H1 (cell line): ENCODE measurements at regions not wholly inside any gene's neighbourhood (a gene's known extent, or its start where the extent isn't known, plus 50 kb on each side); places are given as distances from the start of the nearest gene placed in this dataset.

Experiments used
- CTCF ChIA-PET: fragments of 300-600 bp; sonication (Branson Sonifier 250); formaldehyde crosslinking; loops from one replicate; lab custom pipeline; 2021; ENCODE audit not compliant: partially characterized antibody; lab: Charles Lee
- POLR2A ChIA-PET: fragments of 300-600 bp; sonication (Branson Sonifier 250); formaldehyde crosslinking; loops from one replicate; lab custom pipeline; 2021; ENCODE audit warnings: inconsistent platforms; ENCODE audit not compliant: partially characterized antibody; lab: Charles Lee
- DNase-seq, 2 experiments: peaks; one replicate each; pipeline versions ENCODE4 v3.0.0 to v3.0.0-alpha.2; 2010 to 2022; ENCODE audit warnings: low spot score in 2 of 2, low read depth in 1 of 2, mixed read lengths in 1 of 2
- FAIRE-seq: peaks from 2 replicates; lab custom pipeline; 2011; peaks lifted over from hg19 to GRCh38; lab: Jason Lieb, UNC
- H2AFZ ChIP-seq: 2 replicates; pipeline ENCODE4 v1.8.1; 2012; ENCODE audit warnings: low read length, inconsistent platforms
- H2AK5ac ChIP-seq: 2 replicates; pipeline ENCODE4 v1.6.1; 2013; ENCODE audit warnings: low read depth, low read length
- H2BK120ac ChIP-seq: replicated peaks from 2 replicates; pipeline ENCODE3; 2013; ENCODE audit warnings: low read depth, low read length, inconsistent platforms
- H2BK12ac ChIP-seq: 2 replicates; pipeline ENCODE4 v1.6.1; 2013; ENCODE audit warnings: low read depth, low read length
- H2BK15ac ChIP-seq: 2 replicates; pipeline ENCODE4 v1.6.1; 2013; ENCODE audit warnings: low read length
- H2BK20ac ChIP-seq: 2 replicates; pipeline ENCODE4 v1.6.1; 2013; ENCODE audit warnings: low read length
- H2BK5ac ChIP-seq: 2 replicates; pipeline ENCODE4 v1.6.1; 2013; ENCODE audit warnings: low read depth, low read length
- H3K14ac ChIP-seq: 2 replicates; pipeline ENCODE4 v1.6.1; 2013; ENCODE audit warnings: inconsistent platforms; ENCODE audit not compliant: insufficient read length
- H3K18ac ChIP-seq: 2 replicates; pipeline ENCODE4 v1.6.1; 2013; ENCODE audit warnings: low read length; ENCODE audit errors: extremely low read depth
- H3K23ac ChIP-seq: 2 replicates; pipeline ENCODE4 v1.6.1; 2013; ENCODE audit warnings: inconsistent platforms; ENCODE audit not compliant: insufficient read length
- H3K23me2 ChIP-seq: 2 replicates; pipeline ENCODE4 v1.6.1; 2013; ENCODE audit warnings: low read depth, low read length
- H3K27ac ChIP-seq: 2 replicates; pipeline ENCODE4 v1.6.1; 2011; ENCODE audit warnings: low read depth, low read length, inconsistent platforms
- H3K27me3 ChIP-seq, 4 experiments: replicated peaks in 1 of 4; 1 replicate in 1 of 4; 2 replicates in 3 of 4; pipeline versions ENCODE4 v1.6.1 to v1.8.1; 2011 to 2013; ENCODE audit warnings: low read length in 3 of 4, mild to moderate bottlenecking in 3 of 4, inconsistent platforms in 2 of 4, mixed read lengths in 2 of 4, moderate library complexity in 1 of 4; ENCODE audit not compliant: control insufficient read depth in 3 of 4, insufficient read depth in 3 of 4; ENCODE audit errors: extremely low read depth in 1 of 4
- H3K36me3 ChIP-seq, 4 experiments: 2 replicates each; pipeline versions ENCODE4 v1.6.1 to v1.8.1; 2011 to 2013; ENCODE audit warnings: mild to moderate bottlenecking in 4 of 4, low read length in 3 of 4, moderate library complexity in 2 of 4, control low read depth in 1 of 4, inconsistent platforms in 1 of 4; ENCODE audit not compliant: insufficient read depth in 4 of 4, control insufficient read depth in 2 of 4
- H3K4ac ChIP-seq: replicated peaks from 2 replicates; pipeline ENCODE3; 2013; ENCODE audit warnings: low read length, low read depth, mixed read lengths, inconsistent platforms; ENCODE audit not compliant: insufficient read length
- H3K4me1 ChIP-seq, 4 experiments: replicated peaks in 1 of 4; 1 replicate in 1 of 4; 2 replicates in 3 of 4; pipeline versions ENCODE4 v1.6.1 to v1.8.1; 2011 to 2013; ENCODE audit warnings: low read length in 3 of 4, inconsistent platforms in 2 of 4, mixed read lengths in 1 of 4; ENCODE audit not compliant: insufficient read depth in 4 of 4, control insufficient read depth in 3 of 4
- H3K4me2 ChIP-seq, 2 experiments: 2 replicates each; pipeline versions ENCODE4 v1.6.1 to v1.8.1; 2011 to 2013; ENCODE audit warnings: low read depth in 2 of 2, low read length in 2 of 2, control low read depth in 1 of 2, inconsistent platforms in 1 of 2, mild to moderate bottlenecking in 1 of 2; ENCODE audit not compliant: insufficient read depth in 1 of 2
- H3K4me3 ChIP-seq, 4 experiments: fragments of 200-600, 300-600 bp in 1 of 4; sonication (generic), shearing (Covaris generic), sonication (Bioruptor Twin) in 1 of 4; 2 replicates each; pipeline versions ENCODE4 v1.5.1 to v1.8.1; 2011 to 2016; ENCODE audit warnings: low read length in 4 of 4, low read depth in 3 of 4, control low read depth in 2 of 4, inconsistent platforms in 2 of 4, mild to moderate bottlenecking in 2 of 4, mixed read lengths in 1 of 4, moderate library complexity in 1 of 4; ENCODE audit not compliant: insufficient read depth in 2 of 4; ENCODE audit errors: extremely low read depth in 1 of 4
- H3K56ac ChIP-seq: replicated peaks from 2 replicates; pipeline ENCODE3; 2013; ENCODE audit warnings: low read depth, mild to moderate bottlenecking, mixed read lengths, low read length, inconsistent platforms; ENCODE audit not compliant: insufficient read length
- H3K79me1 ChIP-seq: 2 replicates; pipeline ENCODE4 v1.6.1; 2013; ENCODE audit warnings: low read depth, low read length, control low read depth
- H3K79me2 ChIP-seq, 2 experiments: 2 replicates each; pipeline versions ENCODE4 v1.6.1 to v1.8.1; 2012 to 2013; ENCODE audit warnings: low read length in 2 of 2, mild to moderate bottlenecking in 2 of 2, inconsistent platforms in 1 of 2; ENCODE audit not compliant: insufficient read depth in 2 of 2, control insufficient read depth in 1 of 2
- H3K9ac ChIP-seq, 4 experiments: replicated peaks in 1 of 4; 1 replicate in 1 of 4; 2 replicates in 3 of 4; pipeline versions ENCODE4 v1.6.1 to v1.8.1; 2011 to 2013; ENCODE audit warnings: low read depth in 3 of 4, low read length in 3 of 4, control low read depth in 2 of 4, mild to moderate bottlenecking in 2 of 4, moderate library complexity in 2 of 4, inconsistent platforms in 1 of 4; ENCODE audit errors: extremely low read depth in 1 of 4
- H3K9me3 ChIP-seq, 2 experiments: 2 replicates each; pipeline versions ENCODE4 v1.6.1 to v1.8.1; 2012 to 2013; ENCODE audit warnings: mild to moderate bottlenecking in 2 of 2, moderate library complexity in 2 of 2, control low read depth in 1 of 2, inconsistent platforms in 1 of 2, low read depth in 1 of 2, low read length in 1 of 2, mixed read lengths in 1 of 2; ENCODE audit not compliant: insufficient read depth in 2 of 2
- H4K20me1 ChIP-seq, 2 experiments: replicated peaks in 1 of 2; 2 replicates each; pipeline versions ENCODE3 to v1.8.1; 2011 to 2013; ENCODE audit warnings: inconsistent platforms in 2 of 2, low read length in 2 of 2, mild to moderate bottlenecking in 1 of 2; ENCODE audit not compliant: insufficient read depth in 2 of 2, control insufficient read depth in 1 of 2
- H4K5ac ChIP-seq: 2 replicates; pipeline ENCODE4 v1.6.1; 2013; ENCODE audit warnings: low read length, low read depth, mixed read lengths, inconsistent platforms; ENCODE audit not compliant: insufficient read length
- H4K8ac ChIP-seq: 2 replicates; pipeline ENCODE4 v1.8.0; 2013; ENCODE audit warnings: mild to moderate bottlenecking, moderate library complexity, low read length, inconsistent platforms; ENCODE audit not compliant: insufficient read depth; ENCODE audit errors: extremely low read depth
- H4K91ac ChIP-seq: replicated peaks from 2 replicates; pipeline ENCODE3; 2013; ENCODE audit warnings: low read length, mixed read lengths, inconsistent platforms; ENCODE audit not compliant: insufficient read length
- BACH1 ChIP-seq: IDR thresholded peaks from 2 replicates; pipeline ENCODE4 v1.6.1; 2012; ENCODE audit warnings: low read length, improper control_type of control experiment
- BCL11A ChIP-seq, 2 experiments: IDR thresholded peaks; one replicate each; pipeline ENCODE4 v1.6.1; 2011; ENCODE audit warnings: low read depth in 2 of 2, low read length in 2 of 2, mild to moderate bottlenecking in 2 of 2
- CTCF ChIP-seq, 3 experiments: IDR thresholded peaks; 1 replicate in 2 of 3; 2 replicates in 1 of 3; pipeline versions ENCODE4 v1.5.1 to v1.6.1; 2011; ENCODE audit warnings: low read length in 3 of 3, mild to moderate bottlenecking in 3 of 3, inconsistent platforms in 2 of 3, low read depth in 1 of 3, moderate library complexity in 1 of 3; ENCODE audit not compliant: insufficient read depth in 1 of 3; ENCODE audit errors: control extremely low read depth in 1 of 3
- E2F6 ChIP-seq: IDR thresholded peaks from 2 replicates; pipeline ENCODE4 v1.6.1; 2012; ENCODE audit warnings: inconsistent platforms
- KDM1A ChIP-seq: fragments of 200-600, 300-600 bp; sonication (generic); IDR thresholded peaks from 2 replicates; pipeline ENCODE4 v1.7.1; 2016; ENCODE audit warnings: mild to moderate bottlenecking, low read length, borderline replicate concordance
- RFX5 ChIP-seq: IDR thresholded peaks from 2 replicates; pipeline ENCODE4 v1.6.1; 2011; ENCODE audit warnings: low read depth, low read length, improper control_type of control experiment, borderline replicate concordance
- SP2 ChIP-seq: IDR thresholded peaks from 2 replicates; pipeline ENCODE4 v1.6.1; 2012; ENCODE audit warnings: mild to moderate bottlenecking, low read length, inconsistent platforms
- TBP ChIP-seq: IDR thresholded peaks from 2 replicates; pipeline ENCODE4 v1.6.1; 2011; ENCODE audit warnings: low read depth, low read length, improper control_type of control experiment
- YY1 ChIP-seq: IDR thresholded peaks from 2 replicates; pipeline ENCODE4 v1.6.1; 2011; ENCODE audit warnings: low read depth, mild to moderate bottlenecking, low read length
- WGBS, 2 experiments: shearing (Covaris generic) in 1 of 2; methylation state at CpG; one replicate each; pipeline versions ENCODE4 v1.1.6 to v1.1.7; 2013 to 2015; ENCODE audit warnings: low lambda C conversion rate in 2 of 2, mixed read lengths in 2 of 2, inconsistent platforms in 1 of 2, low coverage in 1 of 2, missing lambda C conversion rate in 1 of 2; ENCODE audit not compliant: insufficient replicate concordance in 2 of 2, insufficient coverage in 1 of 2, insufficient read length in 1 of 2; ENCODE audit errors: extremely low coverage in 1 of 2, missing lambda C conversion rate in 1 of 2; 5-methylcytosine and 5-hydroxymethylcytosine counted together

- Histone ChIP-seq H3K4me3 (no peak overlapping the region), H2BK120ac (no peak overlapping the region), H3K56ac (no peak overlapping the region), H2BK12ac (no peak overlapping the region), H3K4me2 (no peak overlapping the region), H3K4me1 (no peaks in the 10 kb centered on the region), H3K18ac (no peak overlapping the region), H3K79me2 (no peaks in the 10 kb centered on the region), H3K23ac (no peak overlapping the region), H4K5ac (no peak overlapping the region), H2BK15ac (no peak overlapping the region), H3K4ac (no peak overlapping the region), H2BK20ac (no peak overlapping the region), H3K9me3 (no peaks in the 10 kb centered on the region), H2BK5ac (no peak overlapping the region), H3K79me1 (no peaks in the 10 kb centered on the region), H2AFZ (no peak overlapping the region), H3K23me2 (no peaks in the 10 kb centered on the region), H3K14ac (no peak overlapping the region), H3K36me3 (no peaks in the 10 kb centered on the region), H4K20me1 (no peaks in the 10 kb centered on the region), H4K8ac (no peak overlapping the region), H2AK5ac (no peak overlapping the region), H4K91ac (no peak overlapping the region), H3K27me3 (no peaks in the 10 kb centered on the region), H3K9ac (no peak overlapping the region; a peak in 1 of 7 replicates), H3K27ac (no peak overlapping the region)
- ChIA-PET POLR2A (interaction anchor here (1.5 kb wide), 1 partner anchor 166 kb away, joined by 5 read pairs; no protein-coding TSS in a partner anchor), CTCF (interaction anchor here (1.0 to 4.9 kb wide), 6 partner anchors 8 to 180 kb away, joined by 3 to 53 read pairs (median 14); no protein-coding TSS in a partner anchor)
- WGBS, 2 experiments, result 84% methylated on average over 2 of the region's 2 CpGs; no CpG with 5 or more reads in 1 of the 2 experiments
- DNase-seq (no peak), FAIRE-seq (no peak)
- TF ChIP-seq RFX5 (no peak), E2F6 (no peak), BCL11A (IDR thresholded peaks at IDR 0.05; ENCODE audit: low read depth in 2 of 2, low read length in 2 of 2) (no peak), SP2 (no peak), CTCF (IDR thresholded peaks at IDR 0.05; ENCODE audit: control extremely low read depth in 1 of 3, insufficient read depth in 1 of 3, low read depth in 1 of 3, low read length in 3 of 3) (no peak), KDM1A (no peak), BACH1 (no peak), YY1 (no peak), TBP (no peak)
These were observed 113.1 kb downstream of the TTC6 start for GRCh38 chr14:37708481-37708880.
